ENCODE measurements at regions not wholly inside any gene's neighbourhood (a gene's known extent, or its start where the extent isn't known, plus 50 kb on each side); places are given as distances from the start of the nearest gene placed in this dataset.

DNA sequence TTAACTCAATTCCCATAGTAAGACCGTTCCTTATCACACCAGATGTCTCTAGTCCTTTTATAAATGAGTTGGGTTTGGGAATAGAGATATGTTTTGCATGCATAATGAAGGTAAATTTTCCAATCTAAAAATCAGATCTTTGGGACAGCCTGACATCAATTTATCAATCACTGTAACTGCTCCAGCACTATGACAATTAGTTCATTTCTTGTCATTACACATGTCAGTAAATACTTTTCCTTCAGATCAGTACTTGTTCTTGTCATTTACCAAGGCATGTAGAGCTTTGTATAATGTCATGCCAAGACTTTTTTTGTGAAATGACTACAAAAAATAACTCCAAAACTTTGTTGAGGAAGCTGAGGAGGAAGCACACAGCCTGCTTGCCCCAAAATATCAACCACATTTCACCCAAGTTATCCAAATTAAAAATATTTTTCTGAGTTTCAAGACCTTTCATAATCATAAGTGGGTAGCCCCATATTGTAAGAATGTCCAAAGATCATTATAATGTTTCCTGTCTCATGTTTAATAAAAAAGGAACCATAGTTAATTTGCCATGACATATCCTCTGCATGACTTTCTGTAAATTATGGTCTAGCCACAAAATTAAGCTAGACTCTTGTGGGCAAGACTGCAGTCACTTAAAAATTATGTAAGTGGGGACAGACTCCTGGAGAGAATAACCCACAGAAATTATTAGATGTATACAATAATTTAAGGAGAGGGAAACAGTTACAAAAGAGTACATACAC is 586.8 kb downstream of the TBC1D4 start (continued):
- no peak for TF ChIP-seq YY1 (IDR thresholded peaks at IDR 0.05; ENCODE audit: low read depth)
- TF ChIP-seq, protein P1, sequence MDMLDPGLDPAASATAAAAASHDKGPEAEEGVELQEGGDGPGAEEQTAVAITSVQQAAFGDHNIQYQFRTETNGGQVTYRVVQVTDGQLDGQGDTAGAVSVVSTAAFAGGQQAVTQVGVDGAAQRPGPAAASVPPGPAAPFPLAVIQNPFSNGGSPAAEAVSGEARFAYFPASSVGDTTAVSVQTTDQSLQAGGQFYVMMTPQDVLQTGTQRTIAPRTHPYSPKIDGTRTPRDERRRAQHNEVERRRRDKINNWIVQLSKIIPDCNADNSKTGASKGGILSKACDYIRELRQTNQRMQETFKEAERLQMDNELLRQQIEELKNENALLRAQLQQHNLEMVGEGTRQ (IDR thresholded peaks at IDR 0.05; ENCODE audit: borderline replicate concordance, low read depth, low read length), result no peak

DNA sequence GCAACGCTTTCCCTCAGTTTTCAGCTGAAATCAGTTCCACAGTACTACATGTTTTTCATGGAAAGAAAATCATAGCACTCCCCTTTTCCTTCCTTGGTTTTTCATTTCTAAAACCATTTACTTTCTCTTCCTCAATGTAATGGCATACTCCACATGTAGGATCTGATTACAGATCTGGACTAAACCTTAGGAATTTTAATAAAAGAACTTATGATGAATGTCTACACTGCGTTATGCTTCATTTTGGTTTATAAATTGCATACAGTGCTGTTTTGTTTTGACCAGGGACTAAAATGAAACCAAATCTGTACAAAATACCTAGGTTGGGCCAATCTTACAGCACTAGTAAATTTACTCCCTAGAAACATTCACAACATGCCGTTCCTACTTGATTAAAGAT is 589.9 kb downstream of the TBC1D4 start:
- Histone ChIP-seq H3K27me3 (ENCODE audit: insufficient read depth) (no peaks in the 10 kb centered on the region), H4K20me1 (ENCODE audit: insufficient read depth) (no peaks in the 10 kb centered on the region), H3K9me3 (no peaks in the 10 kb centered on the region), H3K79me2 (ENCODE audit: insufficient read depth) (no peaks in the 10 kb centered on the region), H3K4me3 (ENCODE audit: low read depth in 2 of 2, low read length in 1 of 2) (no peak overlapping the region; a peak in 1 of 4 replicates), H2AFZ (ENCODE audit: low read depth) (no peak overlapping the region), H3K4me2 (no peak overlapping the region), H3K27ac (ENCODE audit: low read depth in 2 of 2, low read length in 1 of 2) (peak overlapping the region in 1 of 2 experiments; percentile 43; a peak in 1 of 4 replicates), H3K36me3 (replicated peaks in 1 of 2; ENCODE audit: control insufficient read depth in 1 of 2, insufficient read depth in 2 of 2, low read length in 1 of 2) (no peaks in the 10 kb centered on the region), H3K9me2 (no peaks in the 10 kb centered on the region), H3K4me1 (ENCODE audit: control insufficient read depth in 1 of 2, insufficient read depth in 2 of 2, low read depth in 1 of 2, low read length in 1 of 2) (no peaks in the 10 kb centered on the region; a peak in 1 of 4 replicates), H3F3A (replicated peaks; ENCODE audit: insufficient read depth) (no peaks in the 10 kb centered on the region), H3K9ac (no peak overlapping the region)
- 61% methylated on average over 3 of the region's 3 CpGs for WGBS (ENCODE audit: low lambda C conversion rate)
- no peak for TF ChIP-seq GABPA (IDR thresholded peaks at IDR 0.05; ENCODE audit: low read depth)
- DNase-seq, result no peak
- ChIA-PET CTCF (no interaction called here), POLR2A (no interaction called here)

DNA sequence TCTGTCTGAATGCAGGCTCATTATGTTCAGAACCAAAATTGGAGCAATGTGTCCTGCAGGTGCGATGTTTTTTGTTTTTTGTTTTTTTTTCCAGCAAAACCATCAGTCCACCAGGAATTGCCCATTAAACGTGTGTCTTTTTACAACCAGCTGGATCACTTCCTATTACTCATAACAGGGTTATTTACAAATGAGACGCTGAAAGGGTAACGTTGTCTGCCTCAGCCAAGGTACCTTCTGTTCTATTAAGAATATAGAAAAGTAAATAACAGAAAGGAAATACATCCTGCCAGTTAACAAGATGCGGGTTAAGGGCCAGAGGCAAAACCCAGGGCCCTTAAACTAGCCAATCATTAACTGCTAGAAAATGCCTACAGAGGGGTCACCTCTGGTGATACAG is 590.4 kb downstream of the TBC1D4 start:
- H3K79me2 ChIP-seq (ENCODE audit: insufficient read depth), result no peaks in the 10 kb centered on the region
- no peak overlapping the region for H3K9ac ChIP-seq
- no peak overlapping the region for H3K4me2 ChIP-seq
- DNase-seq, result no peak
- POLR2A ChIA-PET, result no interaction called here
- H3K9me2 ChIP-seq, result no peaks in the 10 kb centered on the region
- no peak overlapping the region for H2AFZ ChIP-seq (ENCODE audit: low read depth)
- TF ChIP-seq, protein P2, sequence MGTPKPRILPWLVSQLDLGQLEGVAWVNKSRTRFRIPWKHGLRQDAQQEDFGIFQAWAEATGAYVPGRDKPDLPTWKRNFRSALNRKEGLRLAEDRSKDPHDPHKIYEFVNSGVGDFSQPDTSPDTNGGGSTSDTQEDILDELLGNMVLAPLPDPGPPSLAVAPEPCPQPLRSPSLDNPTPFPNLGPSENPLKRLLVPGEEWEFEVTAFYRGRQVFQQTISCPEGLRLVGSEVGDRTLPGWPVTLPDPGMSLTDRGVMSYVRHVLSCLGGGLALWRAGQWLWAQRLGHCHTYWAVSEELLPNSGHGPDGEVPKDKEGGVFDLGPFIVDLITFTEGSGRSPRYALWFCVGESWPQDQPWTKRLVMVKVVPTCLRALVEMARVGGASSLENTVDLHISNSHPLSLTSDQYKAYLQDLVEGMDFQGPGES (IDR thresholded peaks at IDR 0.05; ENCODE audit: low read depth, low read length), result no peak
- TF ChIP-seq SIN3A (IDR thresholded peaks at IDR 0.05; ENCODE audit: borderline replicate concordance, low read depth, low read length), result no peak
- TF ChIP-seq NRF1 (IDR thresholded peaks at IDR 0.05; ENCODE audit: low read depth, low read length), result no peak
- no peak for TF ChIP-seq CHD2 (IDR thresholded peaks at IDR 0.05; ENCODE audit: low read length, partially characterized antibody)
- no peak for TF ChIP-seq TAF1 (IDR thresholded peaks at IDR 0.05; ENCODE audit: borderline replicate concordance, low read depth, low read length)
- TF ChIP-seq RCOR1 (IDR thresholded peaks at IDR 0.05; ENCODE audit: low read length), result no peak
- TF ChIP-seq ELF1 (IDR thresholded peaks at IDR 0.05), result no peak
- TF ChIP-seq FOXM1 (IDR thresholded peaks at IDR 0.05; ENCODE audit: low read depth), result no peak
- TF ChIP-seq FOXJ3 (CRISPR knock-in tag; IDR thresholded peaks at IDR 0.05), result no peak
- TF ChIP-seq, protein P1 (IDR thresholded peaks at IDR 0.05; ENCODE audit: borderline replicate concordance, low read depth, low read length), result no peak
- no peak for TF ChIP-seq TCF12 (IDR thresholded peaks at IDR 0.05)
- no peak for TF ChIP-seq EZH2phosphoT487 (IDR thresholded peaks at IDR 0.05; ENCODE audit: borderline replicate concordance, low read depth)
- no peak for TF ChIP-seq JUND (IDR thresholded peaks at IDR 0.05)
- no peak for TF ChIP-seq EP300 (IDR thresholded peaks at IDR 0.05; ENCODE audit: borderline replicate concordance in 1 of 2, low read depth in 1 of 2, low read length in 1 of 2)
- no peak for TF ChIP-seq YY1 (IDR thresholded peaks at IDR 0.05; ENCODE audit: low read depth)
- TF ChIP-seq SMC3 (IDR thresholded peaks at IDR 0.05; ENCODE audit: low read depth, low read length), result no peak
- TF ChIP-seq POLR2AphosphoS5 (IDR thresholded peaks at IDR 0.05; ENCODE audit: low read depth, low read length), result no peak
- no peak for TF ChIP-seq RFX5 (IDR thresholded peaks at IDR 0.05; ENCODE audit: low read length)
- TF ChIP-seq, protein P3, sequence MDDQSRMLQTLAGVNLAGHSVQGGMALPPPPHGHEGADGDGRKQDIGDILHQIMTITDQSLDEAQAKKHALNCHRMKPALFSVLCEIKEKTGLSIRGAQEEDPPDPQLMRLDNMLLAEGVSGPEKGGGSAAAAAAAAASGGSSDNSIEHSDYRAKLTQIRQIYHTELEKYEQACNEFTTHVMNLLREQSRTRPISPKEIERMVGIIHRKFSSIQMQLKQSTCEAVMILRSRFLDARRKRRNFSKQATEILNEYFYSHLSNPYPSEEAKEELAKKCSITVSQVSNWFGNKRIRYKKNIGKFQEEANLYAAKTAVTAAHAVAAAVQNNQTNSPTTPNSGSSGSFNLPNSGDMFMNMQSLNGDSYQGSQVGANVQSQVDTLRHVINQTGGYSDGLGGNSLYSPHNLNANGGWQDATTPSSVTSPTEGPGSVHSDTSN (IDR thresholded peaks at IDR 0.05), result no peak
- no peaks in the 10 kb centered on the region for H3K36me3 ChIP-seq (replicated peaks in 1 of 2; ENCODE audit: control insufficient read depth in 1 of 2, insufficient read depth in 2 of 2, low read length in 1 of 2)
- H4K20me1 ChIP-seq (ENCODE audit: insufficient read depth), result no peaks in the 10 kb centered on the region
- no peaks in the 10 kb centered on the region for H3K27me3 ChIP-seq (ENCODE audit: insufficient read depth)
- no peaks in the 10 kb centered on the region; a peak in 1 of 4 replicates for H3K4me1 ChIP-seq (ENCODE audit: control insufficient read depth in 1 of 2, insufficient read depth in 2 of 2, low read depth in 1 of 2, low read length in 1 of 2)
- H3F3A ChIP-seq (replicated peaks; ENCODE audit: insufficient read depth), result no peaks in the 10 kb centered on the region
- CTCF ChIA-PET, result interaction anchor here (1.2 kb wide), 1 partner anchor 11 kb away, joined by 4 read pairs; no protein-coding TSS in a partner anchor
- WGBS (ENCODE audit: low lambda C conversion rate), result 47% methylated on average over 5 of the region's 5 CpGs
- H3K4me3 ChIP-seq (ENCODE audit: low read depth in 2 of 2, low read length in 1 of 2), result no peak overlapping the region
- no peaks in the 10 kb centered on the region for H3K9me3 ChIP-seq
- peak overlapping the region in 1 of 2 experiments; percentile 43; a peak in 1 of 4 replicates for H3K27ac ChIP-seq (ENCODE audit: low read depth in 2 of 2, low read length in 1 of 2)
